Stomach (tissue), 4 donors: ENCODE measurements at regions not wholly inside any gene's neighbourhood (a gene's known extent, or its start where the extent isn't known, plus 50 kb on each side); places are given as distances from the start of the nearest gene placed in this dataset.

ENCODE experiments used
- CTCF ChIP-seq, 7 experiments: fragments of 450-650 bp in 4 of 7; fragments of 200-600 bp in 3 of 7; sonication (generic) in 3 of 7; IDR thresholded peaks; one replicate each; pipeline ENCODE4 v1.5.1; 2016 to 2019; ENCODE audit warnings: antibody characterized with exemption in 7 of 7, control low read depth in 2 of 7, mild to moderate bottlenecking in 1 of 7
- EP300 ChIP-seq: sonication (generic); formaldehyde crosslinking; IDR thresholded peaks from one replicate; pipeline ENCODE4 v1.6.1; 2017; ENCODE audit warnings: antibody characterized with exemption
- POLR2A ChIP-seq, 4 donors: fragments of 450-650 bp; IDR thresholded peaks; one replicate each; pipeline ENCODE4 v1.6.1; 2016; ENCODE audit warnings: antibody characterized with exemption in 4 of 4, control low read depth in 2 of 4, mild to moderate bottlenecking in 1 of 4, moderate library complexity in 1 of 4
- POLR2AphosphoS5 ChIP-seq, 3 donors: sonication (generic); formaldehyde crosslinking; IDR thresholded peaks; one replicate each; pipeline ENCODE4 v1.6.1; 2016; ENCODE audit warnings: antibody characterized with exemption in 3 of 3

GRCh38 chr1:209030454-209031167, 552.9 kb upstream of the CAMK1G start:
- no peak for TF ChIP-seq CTCF (IDR thresholded peaks at IDR 0.05)
- TF ChIP-seq POLR2AphosphoS5 (IDR thresholded peaks at IDR 0.05): no peak
- no peak for TF ChIP-seq POLR2A (IDR thresholded peaks at IDR 0.05)
- no peak for TF ChIP-seq EP300
